Fibroblast of lung (primary cell): ENCODE measurements at regions not wholly inside any gene's neighbourhood (a gene's known extent, or its start where the extent isn't known, plus 50 kb on each side); places are given as distances from the start of the nearest gene placed in this dataset.

Experiments used
- DNase-seq, 2 donors: peaks; one replicate each; pipeline versions ENCODE4 v3.0.0 to v3.0.0-alpha.2; 2010; ENCODE audit warnings: low read depth in 2 of 2
- H2AFZ ChIP-seq: 2 replicates; pipeline ENCODE4 v1.5.1; 2012; ENCODE audit warnings: low read length, control low read depth, inconsistent platforms
- H3K27ac ChIP-seq: 2 replicates; pipeline ENCODE4 v1.5.1; 2011; ENCODE audit warnings: low read length, control low read depth; ENCODE audit not compliant: insufficient read depth
- H3K27me3 ChIP-seq: 2 replicates; pipeline ENCODE4 v1.5.1; 2011; ENCODE audit warnings: mild to moderate bottlenecking, low read length; ENCODE audit not compliant: control insufficient read depth, insufficient read depth
- H3K36me3 ChIP-seq: 2 replicates; pipeline ENCODE4 v1.5.1; 2011; ENCODE audit warnings: low read length; ENCODE audit not compliant: control insufficient read depth, insufficient read depth
- H3K4me1 ChIP-seq: 2 replicates; pipeline ENCODE4 v1.5.1; 2011; ENCODE audit warnings: low read length; ENCODE audit not compliant: control insufficient read depth, insufficient read depth; ENCODE audit errors: extremely low read depth
- H3K4me2 ChIP-seq: 2 replicates; pipeline ENCODE4 v1.5.1; 2011; ENCODE audit warnings: low read length, control low read depth; ENCODE audit not compliant: insufficient read depth; ENCODE audit errors: extremely low read depth
- H3K4me3 ChIP-seq, 4 experiments: fragments of 200-600 bp in 1 of 4; sonication (generic) in 1 of 4; replicated peaks in 1 of 4; 2 replicates each; pipeline ENCODE4 v1.5.1; 2011 to 2016; ENCODE audit warnings: low read length in 4 of 4, low read depth in 3 of 4, mild to moderate bottlenecking in 3 of 4, control low read depth in 2 of 4, inconsistent platforms in 1 of 4, mixed read lengths in 1 of 4; ENCODE audit not compliant: insufficient read depth in 1 of 4; ENCODE audit errors: control extremely low read depth in 1 of 4
- H3K79me2 ChIP-seq: 2 replicates; pipeline ENCODE4 v1.5.1; 2012; ENCODE audit warnings: mild to moderate bottlenecking, low read length, inconsistent platforms; ENCODE audit not compliant: control insufficient read depth, insufficient read depth
- H3K9ac ChIP-seq: 2 replicates; pipeline ENCODE4 v1.5.1; 2011; ENCODE audit warnings: mild to moderate bottlenecking, low read length, control low read depth; ENCODE audit not compliant: insufficient read depth
- H3K9me3 ChIP-seq: 2 replicates; pipeline ENCODE4 v1.5.1; 2012; ENCODE audit warnings: low read depth, low read length; ENCODE audit not compliant: control insufficient read depth, insufficient read depth
- H4K20me1 ChIP-seq: 2 replicates; pipeline ENCODE4 v1.5.1; 2011; ENCODE audit warnings: low read length; ENCODE audit not compliant: control insufficient read depth, insufficient read depth; ENCODE audit errors: extremely low read depth
- EZH2 ChIP-seq: IDR thresholded peaks from 2 replicates; pipeline ENCODE4 v1.5.1; 2012; ENCODE audit warnings: low read length, control low read depth, mild to moderate bottlenecking; ENCODE audit errors: missing control alignments
- TF ChIP-seq, protein P1 (sequence below), 2 donors: IDR thresholded peaks in 1 of 2; conservative IDR thresholded peaks in 1 of 2; 1 replicate in 1 of 2; 2 replicates in 1 of 2; pipeline ENCODE4 v1.5.1; 2011 to 2012; ENCODE audit warnings: low read length in 2 of 2, control low read depth in 1 of 2, inconsistent platforms in 1 of 2, low read depth in 1 of 2, mild to moderate bottlenecking in 1 of 2

DNA sequence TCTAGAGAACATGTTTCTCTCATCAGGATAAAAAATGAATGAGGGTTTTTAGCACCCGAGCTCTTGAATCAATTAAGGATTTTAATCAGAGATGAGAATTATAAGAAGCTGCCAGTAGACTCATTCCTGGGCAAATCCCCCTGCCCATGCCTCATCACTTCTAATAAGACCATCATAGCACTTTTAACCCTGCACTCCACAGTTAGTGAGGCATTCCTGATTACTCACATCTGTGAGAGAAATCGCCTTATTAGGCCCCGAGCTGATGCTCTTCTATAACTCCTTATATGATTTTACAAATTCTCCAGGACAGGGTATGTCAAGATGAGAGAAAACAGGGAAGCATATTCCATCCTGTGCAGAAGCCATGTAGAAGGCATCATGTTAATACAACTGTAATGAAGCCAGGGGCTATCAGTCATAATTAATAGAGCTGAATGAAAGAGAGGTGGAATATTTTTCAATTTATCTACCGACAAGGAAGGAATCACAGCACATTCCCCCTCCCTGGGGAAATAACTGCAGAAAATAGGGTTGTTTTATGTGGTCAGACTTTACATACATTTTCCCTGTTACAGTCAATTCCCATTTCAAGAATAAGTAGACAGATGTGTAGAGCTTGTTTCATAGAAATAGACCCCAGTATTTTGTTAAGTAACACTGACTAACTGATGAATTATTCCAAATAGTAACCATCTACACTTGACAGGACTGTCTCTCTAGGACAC lies 272.7 kb downstream of the HHIPL2 start:
- no peaks in the 10 kb centered on the region for H3K9me3 ChIP-seq
- H2AFZ ChIP-seq, result no peak overlapping the region
- no peaks in the 10 kb centered on the region for H3K79me2 ChIP-seq
- H3K27ac ChIP-seq, result no peak overlapping the region
- H4K20me1 ChIP-seq, result no peaks in the 10 kb centered on the region
- TF ChIP-seq EZH2, result no peak
- TF ChIP-seq, protein P1, sequence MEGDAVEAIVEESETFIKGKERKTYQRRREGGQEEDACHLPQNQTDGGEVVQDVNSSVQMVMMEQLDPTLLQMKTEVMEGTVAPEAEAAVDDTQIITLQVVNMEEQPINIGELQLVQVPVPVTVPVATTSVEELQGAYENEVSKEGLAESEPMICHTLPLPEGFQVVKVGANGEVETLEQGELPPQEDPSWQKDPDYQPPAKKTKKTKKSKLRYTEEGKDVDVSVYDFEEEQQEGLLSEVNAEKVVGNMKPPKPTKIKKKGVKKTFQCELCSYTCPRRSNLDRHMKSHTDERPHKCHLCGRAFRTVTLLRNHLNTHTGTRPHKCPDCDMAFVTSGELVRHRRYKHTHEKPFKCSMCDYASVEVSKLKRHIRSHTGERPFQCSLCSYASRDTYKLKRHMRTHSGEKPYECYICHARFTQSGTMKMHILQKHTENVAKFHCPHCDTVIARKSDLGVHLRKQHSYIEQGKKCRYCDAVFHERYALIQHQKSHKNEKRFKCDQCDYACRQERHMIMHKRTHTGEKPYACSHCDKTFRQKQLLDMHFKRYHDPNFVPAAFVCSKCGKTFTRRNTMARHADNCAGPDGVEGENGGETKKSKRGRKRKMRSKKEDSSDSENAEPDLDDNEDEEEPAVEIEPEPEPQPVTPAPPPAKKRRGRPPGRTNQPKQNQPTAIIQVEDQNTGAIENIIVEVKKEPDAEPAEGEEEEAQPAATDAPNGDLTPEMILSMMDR (conservative IDR thresholded peaks at IDR 0.05 in 1 of 2, IDR thresholded peaks at IDR 0.05 in 1 of 2; ENCODE audit: low read depth in 1 of 2, low read length in 2 of 2), result no peak
- no peak overlapping the region for H3K4me2 ChIP-seq
- H3K36me3 ChIP-seq, result no peaks in the 10 kb centered on the region
- no peaks in the 10 kb centered on the region for H3K4me1 ChIP-seq
- no peak overlapping the region for H3K9ac ChIP-seq
- H3K27me3 ChIP-seq, result no peaks in the 10 kb centered on the region
- no peak overlapping the region for H3K4me3 ChIP-seq
- no peak for DNase-seq

DNA sequence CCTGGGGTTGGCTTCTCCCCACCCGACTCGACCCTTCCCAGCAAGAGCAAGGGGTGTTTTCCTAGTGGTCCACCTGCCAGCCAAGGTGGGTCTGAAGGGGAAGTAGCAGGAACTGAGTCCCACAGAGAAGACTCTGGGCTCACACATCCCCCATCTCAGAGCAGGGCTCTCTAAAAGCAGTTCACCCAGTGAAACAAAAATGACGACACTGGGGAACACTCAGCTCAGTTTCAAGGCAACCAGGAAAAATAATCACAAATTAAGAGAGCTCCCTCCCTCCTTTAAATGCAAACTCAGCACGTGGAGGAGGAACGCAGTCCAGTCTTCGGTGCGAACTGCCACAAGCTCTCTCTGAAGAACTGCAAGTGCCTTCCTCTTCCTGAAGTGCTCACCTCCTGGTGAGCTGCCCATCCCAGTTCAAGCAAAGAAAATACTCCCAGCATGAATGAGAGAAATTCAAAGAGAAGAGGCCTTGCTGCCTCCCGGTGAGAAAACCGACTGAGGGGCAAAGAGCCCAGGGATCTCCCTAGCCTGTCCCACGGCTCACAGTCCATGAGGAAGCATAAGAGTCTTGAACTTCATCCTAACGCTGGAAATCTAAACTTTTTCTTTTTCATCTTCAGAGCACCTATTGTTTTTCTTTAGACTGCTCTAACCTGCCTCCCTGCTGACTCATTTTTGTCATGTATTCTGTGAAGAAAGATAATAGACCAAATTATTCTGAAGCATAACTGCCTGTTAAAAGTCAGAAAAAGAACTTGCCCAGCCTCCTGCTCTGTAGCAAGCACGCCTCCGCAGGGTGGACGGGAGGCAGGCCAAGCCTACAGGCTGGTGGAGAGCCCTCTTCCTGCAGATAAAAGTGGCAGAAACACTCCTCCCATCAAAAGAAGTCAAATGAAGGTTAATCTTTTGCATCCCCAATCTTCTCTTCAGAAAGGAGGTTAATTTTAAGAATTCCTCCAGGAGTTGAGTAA lies 281.4 kb downstream of the HHIPL2 start:
- H3K4me1 ChIP-seq, result no peaks in the 10 kb centered on the region
- H3K36me3 ChIP-seq, result no peaks in the 10 kb centered on the region
- H3K79me2 ChIP-seq, result no peaks in the 10 kb centered on the region
- H2AFZ ChIP-seq, result no peak overlapping the region
- H3K4me2 ChIP-seq, result no peak overlapping the region
- peaks cover 2% of the 10 kb centered on the region for H3K27me3 ChIP-seq
- no peaks in the 10 kb centered on the region for H3K9me3 ChIP-seq
- no peak for DNase-seq
- H3K27ac ChIP-seq, result no peak overlapping the region
- TF ChIP-seq, protein P1 (conservative IDR thresholded peaks at IDR 0.05 in 1 of 2, IDR thresholded peaks at IDR 0.05 in 1 of 2; ENCODE audit: low read depth in 1 of 2, low read length in 2 of 2), result no peak
- no peak for TF ChIP-seq EZH2
- H3K9ac ChIP-seq, result no peak overlapping the region
- no peaks in the 10 kb centered on the region for H4K20me1 ChIP-seq
- no peak overlapping the region for H3K4me3 ChIP-seq

DNA sequence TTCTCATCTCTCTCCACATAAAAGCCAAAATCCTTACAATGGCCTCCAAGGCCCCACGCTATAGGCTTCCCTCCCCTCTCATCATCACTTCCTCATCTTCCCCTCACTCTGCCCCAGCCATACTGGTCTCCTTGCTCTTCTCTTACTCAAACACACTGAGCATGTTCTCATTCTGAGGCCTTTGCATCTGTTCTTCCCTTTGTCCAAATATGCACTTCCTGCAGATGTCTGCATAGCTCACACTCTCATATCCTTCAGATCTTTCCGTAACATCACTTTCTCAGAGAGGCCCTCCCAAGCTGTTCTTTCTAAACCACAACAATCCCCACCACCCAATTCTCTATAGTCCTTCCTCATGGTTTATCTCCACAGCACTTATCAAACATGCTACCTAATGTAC lies 284.1 kb downstream of the HHIPL2 start:
- H2AFZ ChIP-seq, result no peak overlapping the region
- TF ChIP-seq EZH2, result no peak
- no peaks in the 10 kb centered on the region for H3K9me3 ChIP-seq
- no peaks in the 10 kb centered on the region for H3K27me3 ChIP-seq
- no peak for DNase-seq
- H3K27ac ChIP-seq, result no peak overlapping the region
- H3K4me3 ChIP-seq, result no peak overlapping the region
- H3K4me2 ChIP-seq, result no peak overlapping the region
- no peaks in the 10 kb centered on the region for H3K79me2 ChIP-seq
- no peaks in the 10 kb centered on the region for H4K20me1 ChIP-seq
- H3K9ac ChIP-seq, result no peak overlapping the region
- no peaks in the 10 kb centered on the region for H3K4me1 ChIP-seq
- no peaks in the 10 kb centered on the region for H3K36me3 ChIP-seq
